ENCODE measurements at regions not wholly inside any gene's neighbourhood (a gene's known extent, or its start where the extent isn't known, plus 50 kb on each side); places are given as distances from the start of the nearest gene placed in this dataset.
"Not testable (repeated sequence)": the region's sequence is repeated elsewhere in the genome, so short reads cannot be mapped to it uniquely, and the experiment has no call there.

GRCh38 chr10:94129393-94130130 is 135.8 kb downstream of the PLCE1 start:
- no peak for DNase-seq

DNA sequence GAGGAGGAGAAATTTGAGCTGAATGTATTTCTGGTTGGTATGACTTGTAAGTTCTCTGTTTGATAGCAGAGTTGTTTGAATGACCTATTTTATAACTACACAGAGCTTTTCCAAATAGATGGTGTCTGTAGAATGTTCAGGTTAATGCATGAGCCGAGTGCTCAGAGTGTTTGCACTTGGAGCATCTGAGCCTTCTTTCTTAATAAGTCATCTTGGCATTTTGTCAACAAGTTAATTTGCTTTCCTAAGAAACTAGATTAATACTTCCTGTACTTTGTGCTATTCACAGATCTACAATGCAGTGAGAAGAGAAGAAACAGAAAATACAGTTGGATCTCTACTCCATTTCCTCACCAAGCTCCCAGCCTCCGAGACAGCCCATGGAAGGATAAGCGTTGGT is 138.2 kb downstream of the PLCE1 start:
- DNase-seq: no peak

DNA sequence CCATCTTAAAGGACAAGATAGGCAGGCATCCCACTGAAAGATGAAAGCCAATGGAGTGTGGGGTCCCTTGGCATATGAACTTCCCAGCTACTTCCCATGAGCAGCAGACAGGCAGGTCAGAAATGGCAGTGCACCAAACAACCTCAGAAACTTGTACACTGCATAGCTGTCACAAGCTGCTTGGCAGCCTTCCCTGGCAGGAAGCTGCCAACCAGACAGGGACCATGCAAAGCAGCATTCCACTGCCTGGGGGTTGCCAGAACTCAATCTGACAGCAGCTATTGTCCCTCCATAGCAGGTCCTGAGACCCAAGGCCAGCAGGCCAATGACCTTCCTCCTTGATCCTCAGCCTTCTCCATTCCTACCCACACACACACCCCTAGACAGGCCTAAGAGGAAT is 139.5 kb downstream of the PLCE1 start:
- no peak for DNase-seq

GRCh38 chr10:94137747-94138146 is 144.0 kb downstream of the PLCE1 start:
- DNase-seq: no peak

DNA sequence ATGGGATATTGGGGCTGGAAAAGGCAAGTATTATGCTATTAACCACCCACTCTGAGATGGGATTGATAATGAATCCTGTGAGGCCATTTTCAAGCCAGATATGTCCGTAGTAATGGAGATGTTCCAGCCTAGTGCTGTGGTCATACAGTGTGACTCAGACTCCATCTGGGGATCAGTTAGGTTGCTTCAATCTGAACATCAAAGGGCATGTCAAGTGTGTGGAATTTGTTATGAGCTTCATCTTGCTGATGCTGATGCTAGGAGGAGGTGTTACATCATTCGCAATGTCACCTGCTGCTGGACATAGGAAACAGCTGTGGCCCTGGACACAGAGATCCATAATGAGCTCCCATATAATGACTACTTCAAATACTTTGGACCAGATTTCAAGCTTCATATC is 144.7 kb downstream of the PLCE1 start:
- DNase-seq: no peak

- DNase-seq: no peak
Observed at GRCh38 chr10:94143261-94143660, 149.5 kb downstream of the PLCE1 start.

- DNase-seq: no peak
Observed at GRCh38 chr10:94146313-94146712, 152.6 kb downstream of the PLCE1 start.

DNA sequence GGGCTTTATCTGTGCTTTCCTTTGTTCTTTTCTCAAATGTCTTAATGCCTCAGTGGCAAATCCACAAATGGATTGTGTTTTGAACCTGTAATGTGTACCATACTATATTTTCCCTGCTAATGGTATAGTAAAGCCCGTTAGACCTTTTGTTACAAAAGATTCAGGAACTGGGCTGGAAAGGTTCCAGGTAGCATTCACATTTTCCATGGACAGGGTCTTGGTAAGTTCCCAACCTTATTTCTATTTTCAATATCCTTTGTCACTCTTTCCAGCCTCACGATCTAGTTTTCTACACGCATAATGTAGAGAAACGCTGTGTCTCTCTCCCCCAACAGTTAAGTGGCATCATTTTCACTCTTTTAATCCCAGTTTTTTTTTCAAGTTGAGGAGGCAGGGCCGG is 153.0 kb downstream of the PLCE1 start:
- no peak for DNase-seq

DNA sequence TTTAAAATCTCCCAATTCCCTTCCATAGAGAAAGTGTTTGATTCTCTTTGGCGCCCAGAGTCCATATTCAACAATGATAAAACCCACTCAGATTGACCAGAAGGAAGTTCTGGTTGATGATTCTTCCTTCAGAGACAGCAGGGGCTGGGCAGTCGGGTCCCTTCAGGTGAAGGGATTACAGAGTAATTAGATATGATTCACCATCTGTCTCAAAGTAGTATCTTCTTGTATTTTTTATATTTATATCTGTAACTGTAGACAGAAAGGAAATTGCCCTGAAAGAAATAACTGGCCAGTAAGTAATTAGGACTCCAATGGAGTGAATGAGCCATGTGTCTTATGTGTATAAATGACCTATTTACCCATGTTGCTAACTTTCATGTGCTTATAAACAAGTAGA is 156.0 kb downstream of the PLCE1 start:
- no peak for DNase-seq

DNA sequence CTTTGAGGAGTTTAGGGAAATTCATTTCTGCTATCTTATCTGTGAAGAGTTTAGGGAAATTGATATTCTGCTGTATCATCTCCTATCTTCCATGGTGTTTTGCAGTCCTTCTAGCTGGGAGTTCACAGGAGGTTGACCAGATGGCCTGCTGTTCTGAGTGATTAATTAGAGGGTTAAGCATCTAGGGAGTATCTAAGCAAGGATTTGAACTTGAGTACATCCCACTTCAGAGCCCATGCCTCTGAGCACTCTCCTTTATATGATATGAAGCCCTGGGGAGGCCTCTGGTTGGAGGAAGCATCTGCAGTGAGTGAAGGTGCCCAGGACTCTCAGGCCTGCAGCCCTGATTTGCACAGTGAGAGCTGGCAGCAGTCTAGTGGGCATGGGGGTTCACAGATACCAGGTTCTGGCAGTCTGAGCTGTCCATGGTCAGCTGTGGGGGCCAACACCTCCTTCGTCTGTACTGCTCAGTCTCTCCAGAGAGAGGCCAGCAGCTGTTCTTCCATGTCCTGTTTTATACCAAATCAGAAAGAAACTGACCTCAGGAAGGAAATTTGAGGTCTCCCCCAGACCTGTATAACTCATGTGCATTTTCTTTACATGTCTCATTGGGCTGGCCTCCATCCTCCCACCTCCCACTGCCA is 156.9 kb downstream of the PLCE1 start:
- DNase-seq: no peak

GRCh38 chr10:94155722-94156271 is 162.1 kb downstream of the PLCE1 start:
- no peak for DNase-seq

GRCh38 chr10:94156453-94156852 is 162.7 kb downstream of the PLCE1 start:
- no peak for DNase-seq

DNA sequence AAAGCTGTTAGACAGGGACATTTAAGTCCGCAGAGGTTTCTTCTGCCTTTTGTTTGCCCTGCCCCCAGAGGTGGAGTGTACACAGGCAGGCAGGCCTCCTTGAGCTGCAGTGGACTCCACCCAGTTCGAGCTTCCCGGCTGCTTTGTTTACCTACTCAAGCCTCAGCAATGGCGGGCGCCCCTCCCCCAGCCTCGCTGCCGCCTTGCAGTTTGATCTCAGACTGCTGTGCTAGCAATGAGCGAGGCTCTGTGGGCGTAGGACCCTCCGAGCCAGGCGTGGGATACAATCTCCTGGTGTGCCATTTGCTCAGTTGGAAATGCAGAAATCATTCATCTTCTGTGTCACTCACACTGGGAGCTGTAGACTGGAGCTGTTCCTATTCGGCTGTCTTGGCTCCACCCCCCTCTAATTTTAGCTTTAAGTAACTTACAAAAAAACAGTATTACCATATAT is 171.5 kb downstream of the PLCE1 start:
- DNase-seq: not testable (repeated sequence)

DNA sequence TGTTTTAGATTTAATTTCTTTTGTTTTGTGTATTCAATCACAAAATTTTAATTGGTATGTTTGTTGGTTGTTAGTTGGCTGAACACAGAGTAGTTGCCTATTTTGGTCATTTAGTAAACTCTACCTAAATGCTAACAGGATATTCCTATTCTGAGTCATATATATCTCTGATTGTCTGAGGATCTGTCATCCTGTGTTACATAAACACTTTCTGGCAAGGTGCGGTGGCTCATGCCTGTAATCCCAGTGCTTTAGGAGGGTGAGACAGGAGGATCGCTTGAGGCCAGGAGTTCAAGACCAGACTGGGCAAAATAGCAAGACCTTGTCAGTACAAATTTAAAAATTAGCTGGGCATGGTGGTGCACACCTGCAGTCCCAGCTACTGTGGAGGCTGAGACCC is 178.6 kb downstream of the PLCE1 start:
- no peak for DNase-seq

GRCh38 chr10:94173594-94173993 is 179.9 kb downstream of the PLCE1 start:
- no peak for DNase-seq

- no peak for DNase-seq
Observed at GRCh38 chr10:94174838-94175237, 181.1 kb downstream of the PLCE1 start.

- no peak for DNase-seq
Observed at GRCh38 chr10:94178475-94179253, 184.1 kb downstream of the NOC3L start.

DNA sequence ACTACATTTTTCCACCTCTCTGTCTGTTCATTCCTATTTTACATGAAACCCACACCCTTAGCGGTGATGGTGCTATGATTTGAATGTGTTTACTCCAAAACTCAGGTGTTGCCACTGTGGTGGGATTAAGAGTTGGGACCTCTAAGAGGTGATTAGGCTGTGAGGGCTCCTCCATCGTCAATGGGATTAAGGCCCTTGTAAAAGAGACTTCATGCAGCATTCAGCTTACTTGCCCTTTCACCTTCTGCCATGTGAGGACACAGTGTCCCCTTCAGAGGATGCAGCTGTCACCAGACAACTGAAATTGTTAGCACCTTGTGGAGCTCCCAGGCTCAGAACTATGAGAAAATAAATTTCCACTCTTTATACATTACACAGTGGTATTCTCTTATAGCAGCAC is 182.2 kb downstream of the NOC3L start:
- no peak for DNase-seq

DNA sequence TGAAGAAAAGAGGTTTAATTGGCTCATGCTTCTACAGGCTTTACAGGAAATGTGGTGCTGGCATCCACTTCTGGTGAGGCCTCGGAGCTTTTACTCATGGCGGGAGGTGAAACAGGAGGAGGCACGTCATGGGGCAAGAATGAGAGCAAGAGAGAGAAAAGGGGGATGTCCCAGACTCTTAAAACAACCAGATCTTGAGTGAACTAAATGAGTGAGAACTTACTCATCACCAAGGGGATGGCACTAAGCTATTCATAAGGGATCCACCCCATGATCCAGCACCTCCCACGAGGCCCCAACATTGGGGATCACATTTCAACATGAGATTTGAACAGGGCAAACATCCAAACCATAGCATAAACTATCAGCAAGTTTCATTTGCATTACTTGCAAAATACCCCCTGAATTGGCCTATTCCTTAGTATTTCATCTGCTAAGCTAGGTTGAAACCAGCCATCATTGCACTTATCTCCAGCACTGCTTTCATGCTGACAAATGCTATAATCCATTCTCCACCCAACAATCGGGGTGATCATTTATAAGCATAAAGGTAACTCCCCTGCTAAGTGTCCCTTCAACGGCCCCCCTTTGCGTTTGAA is 179.0 kb downstream of the NOC3L start:
- no peak for DNase-seq

- DNase-seq: no peak
Observed at GRCh38 chr10:94186722-94187121, 176.0 kb downstream of the NOC3L start.

DNA sequence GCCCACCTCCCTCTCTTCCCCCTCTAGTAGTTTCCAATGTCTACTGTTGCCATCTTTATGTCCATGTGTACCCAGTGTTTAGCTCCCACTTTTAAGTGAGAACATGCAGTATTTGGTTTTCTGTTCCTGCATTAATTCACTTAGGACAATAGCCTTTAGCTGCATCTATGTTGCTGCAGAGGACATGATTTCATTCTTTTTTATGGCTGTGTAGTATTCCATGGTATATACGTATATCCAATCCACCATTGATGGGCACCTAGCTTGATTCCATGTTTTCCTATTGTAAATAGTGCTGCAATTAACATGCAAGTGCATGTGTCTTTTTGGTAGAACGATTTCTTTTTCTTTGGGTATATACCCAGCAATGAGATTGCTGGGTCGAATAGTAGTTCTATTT is 170.4 kb downstream of the NOC3L start:
- DNase-seq: no peak

- no peak for DNase-seq
Observed at GRCh38 chr10:94192974-94193373, 169.8 kb downstream of the NOC3L start.

GRCh38 chr10:94193466-94193924 is 169.2 kb downstream of the NOC3L start:
- DNase-seq: no peak

Data from NCI-H1436 treated with DMSO at 0.1 percent for 48 hours (cell line).